ENCODE measurements at regions not wholly inside any gene's neighbourhood (a gene's known extent, or its start where the extent isn't known, plus 50 kb on each side); places are given as distances from the start of the nearest gene placed in this dataset.
A peak's percentile ranks its signal among the peaks of the same experiment; 100 is the strongest.

- DNase-seq, result no peak
These were observed 178.1 kb downstream of the FGF1 start for GRCh38 chr5:142507531-142508372.

- DNase-seq, result peak; percentile 40
These were observed 179.1 kb downstream of the FGF1 start for GRCh38 chr5:142506756-142507155.

DNA sequence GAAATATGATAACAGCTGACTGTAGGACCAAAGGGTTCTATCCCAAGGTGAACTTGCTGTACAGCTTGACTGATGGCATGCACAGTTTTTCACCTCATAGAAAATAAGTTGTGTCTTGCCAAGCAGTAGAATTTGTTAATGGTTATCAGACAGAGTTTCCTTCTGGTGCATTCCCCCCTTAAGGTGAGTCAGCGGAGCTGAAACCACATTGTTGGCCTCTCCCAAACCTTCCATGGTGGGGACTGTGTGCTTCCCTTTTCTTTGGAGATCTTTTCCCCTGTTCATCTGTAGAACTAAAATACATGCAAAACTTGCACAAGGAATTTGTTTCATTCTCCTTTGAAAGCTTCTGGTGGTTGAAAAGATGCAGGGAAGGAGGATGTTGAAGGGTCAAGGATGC is 179.8 kb downstream of the FGF1 start:
- DNase-seq, result peak; percentile 49

DNA sequence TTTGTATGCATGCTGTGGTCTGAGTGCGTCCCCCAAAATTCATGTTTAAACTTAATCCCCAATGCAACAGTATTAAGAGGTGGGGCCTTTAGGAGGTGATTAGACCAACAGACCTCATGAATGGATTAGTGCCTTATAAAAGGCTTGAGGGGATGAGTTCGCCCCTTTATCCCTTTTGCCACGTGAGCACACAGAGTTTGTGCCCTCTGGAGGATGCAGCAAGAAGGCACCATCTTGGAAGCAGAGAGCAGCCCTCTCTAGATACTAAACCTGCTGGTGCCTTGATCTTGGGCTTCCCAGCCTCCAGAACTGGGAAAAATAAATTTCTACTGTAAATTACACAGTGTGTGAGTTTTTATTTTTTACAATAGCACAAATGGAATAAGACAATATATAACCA is 177.1 kb upstream of the SPRY4 start:
- no peak for DNase-seq

DNA sequence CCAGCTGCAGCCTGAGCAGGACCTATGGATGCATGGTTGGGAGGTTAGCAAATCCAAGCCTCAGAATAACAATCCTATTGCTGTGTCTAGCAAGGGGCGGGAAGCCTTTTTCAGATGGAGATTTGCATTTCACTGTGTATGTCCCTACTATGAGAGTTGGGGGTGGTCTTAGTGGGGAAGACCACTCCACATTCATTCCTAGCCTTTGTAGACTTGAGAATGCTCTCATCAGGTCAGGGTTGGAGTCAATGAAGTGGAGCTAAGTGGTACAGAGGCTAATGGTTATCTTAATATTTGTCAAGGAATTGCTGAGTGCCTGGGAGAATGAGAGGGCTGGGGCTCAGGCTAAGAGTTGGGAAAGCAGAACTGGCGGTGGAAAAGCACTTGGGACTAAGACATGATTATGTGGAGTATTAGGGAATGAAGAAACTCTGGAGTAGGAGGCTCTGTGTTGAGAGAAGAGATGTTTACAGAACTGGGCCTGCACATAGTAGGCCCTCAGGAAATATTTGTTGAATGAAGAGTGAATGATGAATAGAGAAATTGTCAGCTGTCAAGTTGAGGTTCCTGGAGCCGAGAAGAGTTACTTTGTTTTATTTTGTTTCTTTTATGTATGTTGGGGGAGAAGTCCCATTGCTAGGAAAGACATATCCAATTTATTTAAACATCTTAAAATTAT is 175.5 kb upstream of the SPRY4 start:
- DNase-seq, result no peak

- no peak for DNase-seq
These were observed 174.9 kb upstream of the SPRY4 start for GRCh38 chr5:142499591-142500226.

- no peak for DNase-seq
These were observed 173.5 kb upstream of the SPRY4 start for GRCh38 chr5:142498298-142498697.

GRCh38 chr5:142495531-142495930 is 170.7 kb upstream of the SPRY4 start:
- peak; percentile 82 for DNase-seq

DNA sequence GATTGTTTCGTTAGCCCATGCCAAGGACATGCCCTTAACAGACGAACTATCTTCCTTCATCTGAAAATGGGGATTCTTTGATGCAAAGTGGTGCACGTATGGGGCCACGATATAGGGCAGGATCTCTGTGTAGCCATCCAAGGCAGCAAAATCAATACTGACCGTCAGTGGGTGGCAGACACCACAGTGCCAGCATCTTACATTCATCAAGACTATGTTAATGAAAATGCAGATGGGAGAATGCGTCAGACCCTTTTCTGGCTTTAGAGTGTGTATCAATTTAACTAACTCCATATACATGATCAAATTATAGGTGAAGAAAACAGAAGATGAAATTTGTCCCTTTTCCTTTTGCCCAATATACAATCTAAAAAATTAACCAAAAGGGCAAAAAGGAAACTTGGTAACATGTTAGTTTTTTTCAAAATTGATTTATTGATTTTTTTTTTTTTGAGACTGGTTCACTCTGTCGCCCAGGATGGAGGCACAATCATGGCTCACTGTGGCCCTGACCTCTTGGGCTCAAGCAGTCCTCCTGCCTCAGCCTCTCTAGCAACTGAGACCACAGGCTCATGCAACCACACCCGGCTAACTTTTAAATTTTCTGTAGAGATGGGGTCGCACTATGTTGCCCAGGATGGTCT is 169.2 kb upstream of the SPRY4 start:
- no peak for DNase-seq

- peak; percentile 42 for DNase-seq
These were observed 168.0 kb upstream of the SPRY4 start for GRCh38 chr5:142492781-142493281.

DNA sequence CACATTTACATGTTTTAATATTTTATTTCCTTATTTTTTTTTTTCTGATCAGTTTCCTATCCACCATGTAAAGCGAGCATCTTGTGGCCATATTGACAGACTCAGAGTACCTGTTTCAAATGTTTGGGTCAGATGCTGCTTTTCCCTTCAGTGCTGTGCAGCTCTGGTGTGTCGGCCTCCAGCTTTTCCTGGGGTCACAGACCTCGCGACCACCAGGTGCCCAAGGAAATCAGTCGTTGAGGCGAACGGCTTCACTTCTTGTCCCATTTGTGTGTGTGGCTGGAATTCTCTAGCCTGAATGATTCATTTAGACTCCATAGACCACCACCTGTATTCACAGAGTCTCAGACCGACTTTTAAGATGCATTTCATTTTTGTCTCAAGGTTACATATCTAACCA is 166.9 kb upstream of the SPRY4 start:
- DNase-seq, result no peak

DNA sequence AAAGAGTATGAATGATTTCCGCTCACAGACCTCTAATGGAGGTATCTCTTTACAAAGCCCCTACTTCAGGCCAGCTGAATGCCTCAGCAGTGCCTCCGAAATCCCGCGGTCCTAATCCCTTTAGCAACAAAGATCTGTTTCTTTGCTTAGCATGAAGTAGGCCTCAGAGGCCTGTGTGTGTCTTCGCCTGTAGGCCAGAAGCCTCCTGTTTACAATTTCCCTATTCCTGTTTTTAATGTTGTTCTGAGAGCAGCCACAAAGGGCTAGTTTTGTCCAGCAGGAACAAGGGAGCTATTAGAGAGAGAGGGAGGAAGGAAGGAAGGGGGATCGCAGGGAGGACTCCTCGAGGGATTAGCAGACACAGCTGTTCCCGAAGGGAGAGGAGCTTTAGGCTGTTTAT is 166.4 kb upstream of the SPRY4 start:
- DNase-seq, result no peak

- DNase-seq, result peak; percentile 74
These were observed 161.8 kb upstream of the SPRY4 start for GRCh38 chr5:142486581-142486980.

- DNase-seq, result no peak
These were observed 161.2 kb upstream of the SPRY4 start for GRCh38 chr5:142486020-142486419.

DNA sequence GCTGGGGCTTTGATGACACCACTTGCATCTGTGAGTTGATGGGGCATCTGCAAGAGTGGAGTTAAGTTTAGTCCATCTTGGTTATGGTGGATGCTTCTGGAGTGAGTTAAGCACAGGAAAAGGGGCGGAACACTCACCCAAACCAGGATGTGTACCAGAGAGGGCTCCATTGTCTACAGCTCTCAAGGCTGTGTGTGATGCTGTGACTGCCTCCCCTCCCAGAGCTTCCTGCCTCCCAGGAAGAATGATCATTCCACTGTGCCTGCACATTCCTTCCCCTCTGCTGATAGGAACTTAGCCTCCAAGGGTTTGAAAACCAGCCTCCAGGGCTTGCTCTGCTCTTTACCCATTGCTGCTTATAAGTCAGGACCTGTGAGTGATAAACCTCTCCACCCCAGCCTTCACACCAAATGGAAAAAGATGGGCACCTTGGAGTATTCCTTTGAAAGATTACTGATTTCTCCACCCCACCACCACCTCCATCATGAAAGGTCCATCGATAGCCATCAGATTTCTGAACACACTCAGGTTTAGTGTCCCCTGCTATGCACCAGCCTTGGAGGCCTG is 160.1 kb upstream of the SPRY4 start:
- DNase-seq, result peak; percentile 74

DNA sequence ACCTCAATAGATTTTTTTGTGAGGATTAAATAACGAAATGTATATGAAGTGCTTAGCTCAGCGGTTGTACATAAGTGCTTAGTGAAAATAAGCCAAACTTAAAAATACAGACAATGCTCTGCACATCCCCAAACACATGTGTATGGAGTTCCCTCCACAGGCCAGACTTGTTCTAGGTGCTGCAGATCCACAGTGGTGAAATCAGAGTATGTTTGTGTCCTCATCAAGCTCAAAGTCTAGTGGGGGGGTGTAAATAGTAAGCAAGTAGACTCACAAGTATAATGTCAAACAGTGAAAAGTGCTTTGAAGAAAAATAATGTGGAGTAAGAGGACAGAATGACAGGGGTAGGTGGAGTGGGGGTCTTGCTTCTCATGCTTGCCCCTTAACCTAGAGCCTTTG is 157.4 kb upstream of the SPRY4 start:
- no peak for DNase-seq

DNA sequence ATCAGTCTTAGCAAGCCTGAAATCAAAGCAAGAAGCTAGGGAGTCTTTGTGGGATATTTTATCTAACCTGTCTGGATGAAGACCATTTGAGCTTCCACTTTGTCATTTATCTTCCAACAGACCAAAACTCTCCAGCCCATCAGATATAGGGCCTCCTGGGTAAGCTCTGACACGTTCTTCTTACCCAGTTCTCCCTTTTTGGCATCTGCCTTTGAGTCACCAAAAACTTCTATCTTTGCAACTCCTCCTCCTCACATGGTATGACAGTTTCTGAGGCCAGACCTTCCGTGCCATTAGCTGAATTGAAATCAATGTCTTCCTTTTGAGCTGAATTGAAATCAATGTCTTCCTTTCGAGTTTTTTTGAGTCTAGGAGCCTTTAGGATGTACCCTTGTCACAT is 156.6 kb upstream of the SPRY4 start:
- DNase-seq, result no peak

DNA sequence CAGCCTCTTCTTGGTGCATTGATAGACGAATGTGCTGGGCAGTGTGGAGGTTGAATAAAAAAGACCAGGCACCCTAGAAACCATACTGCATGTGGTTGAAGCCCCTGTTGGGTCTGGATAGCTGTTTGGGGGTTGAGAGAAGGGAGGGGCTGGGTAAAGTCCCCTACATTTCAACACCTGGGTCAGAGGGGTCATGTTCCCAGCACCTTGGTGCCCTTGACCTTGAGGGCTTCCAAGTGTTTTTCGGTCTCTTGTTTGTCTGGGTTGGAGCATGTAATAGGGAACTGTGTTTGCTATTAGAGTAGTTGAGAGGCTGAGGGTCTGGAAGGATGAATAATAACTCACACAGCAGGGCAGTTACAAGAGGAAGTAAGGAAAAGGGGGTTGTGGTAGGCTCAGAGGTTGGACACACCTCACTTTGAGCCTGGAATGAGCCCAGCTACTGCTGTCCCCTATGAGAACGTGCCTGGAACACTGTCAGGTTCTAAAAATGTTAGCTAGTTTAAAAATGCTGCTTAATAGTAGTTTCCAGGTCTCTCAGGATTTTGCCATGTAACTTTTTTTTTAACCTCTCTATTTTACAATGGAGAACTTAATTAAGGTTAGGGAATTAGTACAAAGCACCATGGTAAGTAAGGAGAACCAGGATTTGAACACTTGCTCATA is 155.2 kb upstream of the SPRY4 start:
- no peak for DNase-seq

GRCh38 chr5:142479150-142479549 is 154.3 kb upstream of the SPRY4 start:
- no peak for DNase-seq

DNA sequence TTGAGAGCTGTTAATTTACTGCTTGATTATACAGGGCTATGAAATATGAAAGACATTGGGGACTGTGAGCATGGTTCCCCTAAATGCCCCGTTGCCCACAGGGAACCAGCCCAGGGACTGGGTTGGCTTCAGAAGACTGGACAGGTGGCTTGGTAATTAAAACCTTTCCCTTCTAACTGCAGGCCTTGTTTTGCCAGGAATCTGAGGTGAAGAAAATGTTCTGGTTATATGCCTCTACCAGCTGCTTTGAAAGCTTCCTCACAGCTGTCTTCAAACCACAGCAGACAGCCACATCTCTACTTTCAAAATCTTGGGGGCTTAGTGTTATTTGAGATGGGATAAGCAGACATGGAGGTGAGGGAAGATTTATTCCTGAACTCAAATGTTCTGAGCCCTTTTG is 153.3 kb upstream of the SPRY4 start:
- no peak for DNase-seq

DNA sequence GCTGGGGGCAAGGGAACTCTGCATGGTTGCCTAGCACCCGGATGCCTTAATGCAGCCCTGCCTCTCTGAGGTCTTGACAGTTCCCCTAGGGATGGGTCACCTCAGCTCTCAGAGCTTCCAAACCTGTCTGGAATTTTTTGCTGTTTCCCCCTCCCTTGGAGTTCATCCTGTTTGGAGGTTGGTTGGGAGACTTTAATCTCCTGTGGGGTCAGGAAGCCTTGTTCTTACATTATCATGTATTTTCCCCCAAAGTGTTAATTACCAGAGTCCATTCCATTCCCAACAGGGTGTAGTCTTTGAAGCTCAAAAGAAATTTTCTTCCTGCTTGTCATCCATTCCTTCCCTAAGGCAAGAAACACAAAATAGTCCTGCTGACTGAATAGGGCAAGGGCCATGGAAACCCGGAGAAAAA is 150.3 kb upstream of the SPRY4 start:
- DNase-seq, result no peak

DNA sequence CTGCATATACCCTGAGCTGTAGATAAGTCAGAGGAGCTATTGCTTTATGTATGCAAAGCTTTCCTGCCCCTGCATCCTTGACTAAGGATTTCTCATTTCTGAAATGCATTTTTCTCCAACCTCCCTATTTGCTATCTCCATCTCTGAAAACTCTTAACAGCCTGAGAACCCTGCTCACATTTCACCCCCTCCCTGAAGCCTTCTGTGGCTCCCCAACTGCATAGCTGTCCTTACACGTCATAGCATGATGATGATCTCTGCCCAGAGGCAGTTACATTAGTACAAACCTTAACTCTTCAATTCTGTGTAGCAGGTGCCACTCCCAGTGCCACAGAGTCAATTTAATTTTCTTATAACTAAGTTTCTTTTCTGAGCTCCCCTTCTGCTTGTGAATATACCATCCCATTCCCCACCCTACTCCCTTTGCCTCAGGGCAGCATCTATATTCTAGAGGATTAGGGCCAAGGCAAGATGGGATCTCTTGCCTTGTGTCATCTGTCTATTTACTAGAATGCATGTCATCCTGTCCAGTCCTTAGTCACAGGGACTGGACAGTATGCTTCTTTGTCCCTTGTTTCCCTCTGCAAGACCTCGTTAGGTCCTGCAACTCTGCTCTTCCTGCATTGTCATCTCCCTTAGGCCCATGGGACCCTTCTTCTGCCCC is 149.7 kb upstream of the SPRY4 start:
- DNase-seq, result peak; percentile 78
